ENCODE measurements at regions not wholly inside any gene's neighbourhood (a gene's known extent, or its start where the extent isn't known, plus 50 kb on each side); places are given as distances from the start of the nearest gene placed in this dataset.

DNA sequence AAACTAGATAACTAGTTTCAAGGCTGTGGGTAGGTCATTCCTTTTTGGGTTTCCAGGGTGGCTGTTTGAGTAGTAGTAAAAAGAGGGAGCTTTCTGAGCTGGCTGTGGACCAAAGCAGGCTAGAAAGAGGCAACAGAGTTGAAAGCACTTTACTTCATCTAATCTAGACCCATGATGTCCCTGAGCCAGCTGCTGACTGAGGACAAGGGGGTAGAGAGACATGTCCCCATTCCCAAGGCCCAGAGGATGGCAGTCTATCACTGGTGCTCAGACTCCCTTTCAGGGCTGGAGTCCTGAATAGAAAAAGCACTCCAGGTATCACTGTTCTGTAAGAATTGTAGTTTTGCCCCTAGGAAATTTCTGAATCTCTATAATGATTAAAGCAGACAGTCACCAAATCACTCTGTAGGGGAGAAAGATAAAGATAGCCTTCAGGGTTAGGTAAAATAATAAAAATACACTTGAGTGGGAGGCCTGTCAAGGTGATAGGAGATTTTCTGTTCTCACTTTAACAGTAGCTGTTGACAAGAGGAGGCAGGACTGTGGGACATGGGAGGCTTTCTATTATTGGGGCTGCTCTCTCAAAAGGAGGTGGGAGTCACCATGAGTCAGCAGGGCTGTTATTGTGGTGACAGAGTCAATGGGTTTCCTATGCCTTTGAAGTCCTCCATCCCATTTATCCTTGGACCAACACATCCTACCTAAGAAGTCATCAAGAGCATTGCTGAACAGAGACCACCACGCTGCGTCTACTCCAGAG, 190.2 kb upstream of the MPHOSPH6 start:
- Histone ChIP-seq H3K36me3 (no peaks in the 10 kb centered on the region), H3K27ac (no peak overlapping the region), H3K9me3 (no peaks in the 10 kb centered on the region), H3K27me3 (no peaks in the 10 kb centered on the region), H3K4me3 (no peak overlapping the region), H3K4me1 (no peaks in the 10 kb centered on the region)
- TF ChIP-seq, protein P1, sequence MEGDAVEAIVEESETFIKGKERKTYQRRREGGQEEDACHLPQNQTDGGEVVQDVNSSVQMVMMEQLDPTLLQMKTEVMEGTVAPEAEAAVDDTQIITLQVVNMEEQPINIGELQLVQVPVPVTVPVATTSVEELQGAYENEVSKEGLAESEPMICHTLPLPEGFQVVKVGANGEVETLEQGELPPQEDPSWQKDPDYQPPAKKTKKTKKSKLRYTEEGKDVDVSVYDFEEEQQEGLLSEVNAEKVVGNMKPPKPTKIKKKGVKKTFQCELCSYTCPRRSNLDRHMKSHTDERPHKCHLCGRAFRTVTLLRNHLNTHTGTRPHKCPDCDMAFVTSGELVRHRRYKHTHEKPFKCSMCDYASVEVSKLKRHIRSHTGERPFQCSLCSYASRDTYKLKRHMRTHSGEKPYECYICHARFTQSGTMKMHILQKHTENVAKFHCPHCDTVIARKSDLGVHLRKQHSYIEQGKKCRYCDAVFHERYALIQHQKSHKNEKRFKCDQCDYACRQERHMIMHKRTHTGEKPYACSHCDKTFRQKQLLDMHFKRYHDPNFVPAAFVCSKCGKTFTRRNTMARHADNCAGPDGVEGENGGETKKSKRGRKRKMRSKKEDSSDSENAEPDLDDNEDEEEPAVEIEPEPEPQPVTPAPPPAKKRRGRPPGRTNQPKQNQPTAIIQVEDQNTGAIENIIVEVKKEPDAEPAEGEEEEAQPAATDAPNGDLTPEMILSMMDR (IDR thresholded peaks at IDR 0.05) = no peak
- DNase-seq = no peak
- intact Hi-C loops (cut with DNase I; ENCODE audit: low total_unique reads) = no loop called here

DNA sequence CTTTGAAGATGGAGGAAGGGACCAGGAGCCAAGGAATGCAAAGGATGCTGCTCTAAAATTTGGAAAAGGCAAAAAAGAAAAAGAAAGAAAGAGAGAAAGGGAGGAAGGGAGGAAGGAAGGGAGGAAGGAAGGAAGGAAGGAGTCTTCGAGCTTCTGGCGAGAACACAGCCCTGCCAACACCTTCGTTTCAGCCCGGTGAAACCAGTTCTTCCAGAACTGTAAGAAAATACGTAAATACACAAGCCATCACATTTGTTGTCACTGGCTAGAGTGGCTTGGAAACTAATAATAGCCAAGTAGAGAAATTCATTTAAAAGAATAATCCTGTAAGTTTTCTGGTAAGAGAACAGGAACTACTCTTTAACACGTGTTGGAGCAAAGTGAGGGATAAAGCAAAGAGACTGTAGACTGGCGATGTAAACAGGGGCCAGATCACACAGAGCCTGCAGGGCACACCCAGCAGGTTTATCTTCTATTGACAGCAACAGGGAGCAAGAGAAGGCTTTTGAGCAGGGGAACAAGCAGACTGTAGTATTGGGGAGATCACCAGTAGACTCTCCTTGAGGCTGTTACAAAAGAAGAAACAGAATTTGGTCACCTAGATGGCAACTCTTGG, 188.7 kb upstream of the MPHOSPH6 start:
- Histone ChIP-seq H3K4me1 (no peaks in the 10 kb centered on the region), H3K4me3 (no peak overlapping the region), H3K36me3 (no peaks in the 10 kb centered on the region), H3K9me3 (no peaks in the 10 kb centered on the region), H3K27me3 (no peaks in the 10 kb centered on the region), H3K27ac (no peak overlapping the region)
- intact Hi-C loops (cut with DNase I; ENCODE audit: low total_unique reads) = no loop called here
- TF ChIP-seq, protein P1 (IDR thresholded peaks at IDR 0.05) = no peak
- no peak for DNase-seq

DNA sequence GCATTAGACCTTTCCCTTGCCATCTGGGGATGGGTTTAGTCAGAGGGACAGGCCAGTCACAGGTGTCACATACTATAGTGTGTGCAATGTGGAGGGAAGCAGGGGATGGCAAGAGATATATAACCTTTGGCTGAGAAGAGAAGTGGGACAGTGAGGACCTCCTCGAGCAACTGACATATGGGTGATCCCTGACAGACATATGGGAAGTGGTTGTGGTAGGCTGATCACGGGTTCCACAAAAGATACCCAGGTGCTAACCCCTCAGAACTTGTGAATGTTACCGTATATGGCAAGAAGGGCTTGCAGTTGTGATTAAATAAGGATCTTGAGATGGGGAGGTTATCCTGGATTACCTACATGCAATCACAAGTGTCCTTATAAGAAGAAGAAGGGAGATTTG, 188.1 kb upstream of the MPHOSPH6 start:
- Histone ChIP-seq H3K27ac (no peak overlapping the region), H3K27me3 (no peaks in the 10 kb centered on the region), H3K4me3 (no peak overlapping the region), H3K9me3 (no peaks in the 10 kb centered on the region), H3K4me1 (no peaks in the 10 kb centered on the region), H3K36me3 (no peaks in the 10 kb centered on the region)
- TF ChIP-seq, protein P1 (IDR thresholded peaks at IDR 0.05) = no peak
- DNase-seq = no peak
- intact Hi-C loops (cut with DNase I; ENCODE audit: low total_unique reads) = no loop called here

DNA sequence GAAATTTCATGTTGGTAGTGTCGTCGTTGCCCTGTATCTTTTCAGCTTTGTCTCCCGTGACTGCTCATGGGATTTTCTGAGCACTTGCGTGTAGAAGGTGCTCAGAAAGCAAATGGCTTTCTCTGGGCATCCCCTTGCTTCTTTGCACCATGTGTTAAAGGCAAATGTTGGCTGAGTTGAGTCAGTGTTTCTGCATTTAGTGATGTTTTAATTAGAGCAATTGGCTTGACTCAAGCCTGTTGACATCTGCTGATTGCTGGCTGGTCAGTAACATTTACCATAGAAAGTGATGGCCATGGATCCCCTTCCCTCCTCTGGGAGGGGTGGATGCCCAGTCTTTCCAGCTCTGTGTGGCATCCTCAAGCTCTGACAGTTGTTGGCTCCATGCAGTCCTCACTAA, 187.2 kb upstream of the MPHOSPH6 start:
- Histone ChIP-seq H3K27ac (no peak overlapping the region), H3K27me3 (no peaks in the 10 kb centered on the region), H3K36me3 (no peaks in the 10 kb centered on the region), H3K9me3 (no peaks in the 10 kb centered on the region), H3K4me3 (no peak overlapping the region), H3K4me1 (no peaks in the 10 kb centered on the region)
- intact Hi-C loops (cut with DNase I; ENCODE audit: low total_unique reads) = no loop called here
- no peak for DNase-seq
- TF ChIP-seq, protein P1 (IDR thresholded peaks at IDR 0.05) = no peak

DNA sequence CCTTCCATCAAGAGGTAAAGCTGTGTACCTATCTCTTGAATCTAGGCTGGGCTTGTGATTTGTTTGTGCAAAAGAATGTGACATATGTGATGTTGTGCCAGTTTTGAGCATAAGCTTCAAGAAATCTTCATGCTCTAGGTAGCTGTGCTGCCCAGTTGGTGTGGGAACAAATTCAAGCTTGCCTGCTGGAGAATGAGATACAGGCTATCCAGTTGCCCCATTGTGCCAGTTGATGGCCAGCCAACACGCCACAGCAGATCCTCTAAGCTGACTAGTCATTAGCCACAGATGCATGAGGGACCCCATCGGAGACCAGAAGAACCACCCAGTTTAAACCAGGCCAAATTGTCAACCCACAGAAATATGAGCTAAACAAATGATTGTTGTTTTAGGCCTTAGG, 180.5 kb upstream of the MPHOSPH6 start:
- no peak overlapping the region for H3K4me3 ChIP-seq
- no peak for DNase-seq
- TF ChIP-seq, protein P1 (IDR thresholded peaks at IDR 0.05) = no peak

More for the DNA sequence above, 180.5 kb upstream of the MPHOSPH6 start:
- Histone ChIP-seq H3K27me3 (no peaks in the 10 kb centered on the region), H3K36me3 (no peaks in the 10 kb centered on the region), H3K4me1 (no peaks in the 10 kb centered on the region), H3K9me3 (no peaks in the 10 kb centered on the region), H3K27ac (no peak overlapping the region)
- intact Hi-C loops (cut with DNase I; ENCODE audit: low total_unique reads) = no loop called here
